Retinal pigment epithelial cell (primary cell): ENCODE measurements at regions not wholly inside any gene's neighbourhood (a gene's known extent, or its start where the extent isn't known, plus 50 kb on each side); places are given as distances from the start of the nearest gene placed in this dataset.

Experiments
- DNase-seq: peaks from one replicate; pipeline ENCODE4 v3.0.0-alpha.2; 2010; ENCODE audit warnings: low read depth
- H3K4me3 ChIP-seq: 2 replicates; pipeline ENCODE4 v1.5.1; 2011; ENCODE audit warnings: mild to moderate bottlenecking, low read length, control low read depth, moderate library complexity
- TF ChIP-seq, protein P1 (sequence below): conservative IDR thresholded peaks from 2 replicates; pipeline ENCODE4 v1.5.1; 2011; ENCODE audit warnings: low read depth, low read length, control low read depth, inconsistent platforms

DNA sequence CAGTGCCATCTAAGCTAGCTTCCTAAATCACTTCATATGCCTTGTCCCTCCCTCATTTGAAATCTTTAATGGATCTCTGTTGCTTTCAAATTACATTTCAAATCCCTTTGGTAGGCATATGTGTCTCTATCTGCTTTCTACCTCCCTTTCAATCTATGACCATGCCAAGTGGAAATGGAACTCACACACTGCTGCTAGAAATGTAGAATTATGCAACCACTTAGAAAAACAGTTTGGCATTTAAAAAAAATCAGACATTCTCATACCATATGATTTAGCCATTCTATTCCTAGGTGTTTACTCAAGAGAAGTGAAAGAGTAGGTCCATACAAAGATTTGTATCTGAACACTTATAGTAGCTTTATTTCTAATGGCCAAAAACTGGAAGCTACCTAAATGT, 413.5 kb upstream of the INTU start:
- TF ChIP-seq, protein P1, sequence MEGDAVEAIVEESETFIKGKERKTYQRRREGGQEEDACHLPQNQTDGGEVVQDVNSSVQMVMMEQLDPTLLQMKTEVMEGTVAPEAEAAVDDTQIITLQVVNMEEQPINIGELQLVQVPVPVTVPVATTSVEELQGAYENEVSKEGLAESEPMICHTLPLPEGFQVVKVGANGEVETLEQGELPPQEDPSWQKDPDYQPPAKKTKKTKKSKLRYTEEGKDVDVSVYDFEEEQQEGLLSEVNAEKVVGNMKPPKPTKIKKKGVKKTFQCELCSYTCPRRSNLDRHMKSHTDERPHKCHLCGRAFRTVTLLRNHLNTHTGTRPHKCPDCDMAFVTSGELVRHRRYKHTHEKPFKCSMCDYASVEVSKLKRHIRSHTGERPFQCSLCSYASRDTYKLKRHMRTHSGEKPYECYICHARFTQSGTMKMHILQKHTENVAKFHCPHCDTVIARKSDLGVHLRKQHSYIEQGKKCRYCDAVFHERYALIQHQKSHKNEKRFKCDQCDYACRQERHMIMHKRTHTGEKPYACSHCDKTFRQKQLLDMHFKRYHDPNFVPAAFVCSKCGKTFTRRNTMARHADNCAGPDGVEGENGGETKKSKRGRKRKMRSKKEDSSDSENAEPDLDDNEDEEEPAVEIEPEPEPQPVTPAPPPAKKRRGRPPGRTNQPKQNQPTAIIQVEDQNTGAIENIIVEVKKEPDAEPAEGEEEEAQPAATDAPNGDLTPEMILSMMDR: no peak
- no peak overlapping the region for H3K4me3 ChIP-seq
- DNase-seq: no peak

GRCh38 chr4:127224556-127224955, 408.2 kb upstream of the INTU start:
- no peak for DNase-seq
- no peak overlapping the region for H3K4me3 ChIP-seq
- TF ChIP-seq, protein P1: no peak

GRCh38 chr4:127229855-127230608, 402.7 kb upstream of the INTU start:
- no peak for DNase-seq
- no peak overlapping the region for H3K4me3 ChIP-seq
- TF ChIP-seq, protein P1: no peak

DNA sequence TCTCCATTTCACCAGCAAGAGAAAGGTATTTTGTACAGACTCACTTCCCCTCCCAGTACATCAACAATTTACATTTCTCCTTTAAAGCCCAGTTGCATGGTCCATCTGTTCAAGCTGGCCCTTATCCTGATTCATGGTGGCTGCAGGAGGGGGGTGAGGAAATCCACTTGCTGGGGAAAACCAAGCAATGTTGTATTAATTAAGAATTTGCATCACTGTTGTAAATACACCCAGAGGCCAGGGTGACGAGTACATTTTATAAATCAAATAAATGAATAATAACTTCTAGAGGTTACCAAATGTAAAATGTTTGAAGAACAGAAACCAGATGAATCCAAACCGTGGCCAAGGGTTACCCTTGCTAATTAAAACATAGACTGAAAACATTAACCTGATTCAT, 395.9 kb upstream of the INTU start:
- TF ChIP-seq, protein P1: no peak
- no peak for DNase-seq

GRCh38 chr4:127237581-127237980, 395.2 kb upstream of the INTU start:
- TF ChIP-seq, protein P1: no peak
- DNase-seq: no peak
- no peak overlapping the region for H3K4me3 ChIP-seq

More for the DNA sequence above, 395.9 kb upstream of the INTU start:
- H3K4me3 ChIP-seq: no peak overlapping the region

- no peak overlapping the region for H3K4me3 ChIP-seq
- DNase-seq: no peak
- TF ChIP-seq, protein P1: no peak
Observed at GRCh38 chr4:127238956-127239475, 393.7 kb upstream of the INTU start.
